T-helper 1 cell treated with Interleukin-12 subunit alpha and Interleukin-12 subunit beta and Interleukin-4 antibody, amounts not matched to agents 30 ng/mL and 1 ng/mL, for 36 hours (primary cell): ENCODE measurements at regions not wholly inside any gene's neighbourhood (a gene's known extent, or its start where the extent isn't known, plus 50 kb on each side); places are given as distances from the start of the nearest gene placed in this dataset.
"Not testable (repeated sequence)": the region's sequence is repeated elsewhere in the genome, so short reads cannot be mapped to it uniquely, and the experiment has no call there.

Experiments used
- intact Hi-C: fragments of 100-400 bp; cut with micrococcal nuclease; formaldehyde crosslinking; loops from one replicate; pipeline ENCODE4 v1.15.1; 2024

DNA sequence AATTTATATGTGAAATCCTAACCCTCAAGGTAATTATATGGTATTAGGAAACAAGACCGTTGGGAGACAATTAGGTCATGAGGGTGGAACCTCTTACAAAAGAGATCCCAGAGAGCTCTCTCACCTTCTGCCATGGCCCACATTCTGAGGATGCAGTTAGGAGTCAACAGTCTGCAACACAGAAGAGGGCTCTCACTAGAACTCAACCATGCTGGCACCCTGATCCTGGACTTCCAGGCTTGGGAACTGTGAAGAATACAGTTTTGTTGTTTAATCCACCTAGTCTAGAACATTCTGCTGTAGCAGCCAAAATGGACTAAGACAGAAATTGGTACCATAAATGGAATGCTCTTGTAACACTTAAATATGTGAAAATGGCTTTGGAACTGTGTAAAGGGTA, 278.8 kb upstream of the GALNTL6 start:
- intact Hi-C loops = no loop called here

DNA sequence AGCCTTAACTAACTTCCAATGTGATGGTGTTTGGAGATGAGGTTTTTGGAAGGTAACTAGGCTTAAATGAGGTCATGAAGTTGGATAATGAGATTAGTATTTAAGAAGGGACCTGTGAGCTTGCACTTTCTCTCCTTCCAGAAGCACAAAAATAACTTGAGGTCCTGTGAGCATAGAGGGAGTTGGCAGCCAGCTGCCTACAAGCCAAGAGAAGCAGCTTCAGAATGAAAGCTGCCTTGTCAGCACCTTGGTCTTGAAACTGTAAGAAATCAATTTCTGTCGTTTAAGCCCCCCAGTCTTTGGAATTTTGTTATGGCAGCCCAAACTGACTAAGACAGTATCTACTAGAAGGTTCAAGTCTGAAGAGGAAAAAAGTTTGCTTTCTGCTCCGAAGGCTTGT, 280.2 kb upstream of the GALNTL6 start:
- intact Hi-C loops = no loop called here

- intact Hi-C loops = no loop called here
Measured at GRCh38 chr4:171524903-171525302, 288.3 kb upstream of the GALNTL6 start.

GRCh38 chr4:171521726-171522125, 291.5 kb upstream of the GALNTL6 start:
- intact Hi-C loops = no loop called here

GRCh38 chr4:171519457-171519856, 293.7 kb upstream of the GALNTL6 start:
- intact Hi-C loops = no loop called here

GRCh38 chr4:171517883-171518282, 295.3 kb upstream of the GALNTL6 start:
- intact Hi-C loops = no loop called here

GRCh38 chr4:171516694-171517093, 296.5 kb upstream of the GALNTL6 start:
- intact Hi-C loops = no loop called here

DNA sequence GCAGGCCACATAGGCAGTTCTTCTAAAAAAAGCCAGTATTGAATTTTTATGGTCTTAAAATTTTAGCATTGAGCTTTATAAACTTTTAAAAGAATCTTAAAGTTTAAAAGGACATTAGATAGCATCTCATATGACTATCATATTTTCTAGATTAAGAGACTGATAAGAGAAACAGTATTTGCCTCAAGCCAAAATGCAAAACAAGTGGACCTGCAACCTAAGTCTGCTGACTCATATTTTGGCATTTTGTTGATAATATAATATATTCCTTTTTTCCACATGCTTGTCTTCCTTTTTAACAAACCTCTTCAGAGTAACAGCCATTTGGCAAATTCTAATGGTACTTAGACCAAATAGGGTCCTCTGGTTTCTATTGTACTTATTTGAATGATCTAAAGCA, 328.5 kb upstream of the GALNTL6 start:
- intact Hi-C loops = no loop called here

DNA sequence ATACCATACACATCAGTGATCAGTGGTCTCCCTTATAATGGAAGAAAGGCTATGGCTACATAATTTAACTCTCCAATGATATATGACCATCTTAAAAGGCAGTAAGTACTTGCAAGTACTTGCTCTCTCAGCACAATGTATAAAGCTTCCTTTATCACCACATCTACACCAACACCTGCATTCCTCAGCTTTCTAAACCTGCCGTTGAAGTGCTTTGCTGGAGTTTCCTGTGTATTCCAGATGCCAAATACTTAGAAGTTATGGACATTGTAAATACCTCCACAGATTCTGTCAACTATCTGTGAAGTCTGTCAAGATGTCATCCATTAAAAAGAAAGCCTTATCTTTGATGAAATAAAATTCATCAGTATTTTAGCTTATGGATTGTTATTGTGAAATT, 335.0 kb upstream of the GALNTL6 start:
- intact Hi-C loops = no loop called here

DNA sequence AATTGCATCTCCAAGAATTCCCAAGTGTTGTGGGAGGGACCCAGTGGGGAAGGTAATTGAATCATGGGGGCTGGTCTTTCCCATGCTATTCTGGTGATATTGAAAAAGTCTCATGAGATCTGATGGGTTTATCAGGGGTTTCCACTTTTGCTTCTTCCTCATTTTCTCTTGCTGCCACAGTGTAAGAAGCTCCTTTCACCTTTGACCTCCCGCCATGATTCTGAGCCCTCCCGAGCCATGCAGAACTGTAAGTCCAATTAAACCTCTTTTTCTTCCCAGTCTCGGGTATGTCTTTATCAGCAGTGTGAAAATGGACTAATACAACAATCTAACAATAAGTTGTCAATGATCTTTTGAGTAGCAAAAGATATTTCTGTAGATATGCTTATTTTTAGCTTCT, 338.1 kb upstream of the GALNTL6 start:
- intact Hi-C loops = not testable (repeated sequence)

- intact Hi-C loops = no loop called here
Measured at GRCh38 chr4:171473155-171473554, 340.0 kb upstream of the GALNTL6 start.

DNA sequence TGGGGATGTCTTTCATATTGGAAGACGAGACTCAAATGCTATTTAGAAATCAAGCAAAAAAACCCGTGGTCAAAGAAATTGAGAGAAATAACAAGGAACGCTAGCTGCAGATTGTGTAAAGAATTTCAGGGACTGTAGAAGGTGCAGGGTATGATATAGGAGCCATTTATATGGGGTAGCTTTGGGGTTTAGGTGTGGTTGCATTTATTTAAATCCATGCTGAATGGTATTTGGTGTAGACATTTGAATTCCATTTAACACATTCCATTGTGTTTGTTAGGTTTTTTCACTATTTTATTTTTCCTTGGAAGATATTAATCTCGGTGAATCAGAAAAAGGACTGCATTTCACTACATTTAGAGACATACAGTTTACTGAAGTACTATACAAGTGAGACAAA, 341.0 kb upstream of the GALNTL6 start:
- intact Hi-C loops = no loop called here

DNA sequence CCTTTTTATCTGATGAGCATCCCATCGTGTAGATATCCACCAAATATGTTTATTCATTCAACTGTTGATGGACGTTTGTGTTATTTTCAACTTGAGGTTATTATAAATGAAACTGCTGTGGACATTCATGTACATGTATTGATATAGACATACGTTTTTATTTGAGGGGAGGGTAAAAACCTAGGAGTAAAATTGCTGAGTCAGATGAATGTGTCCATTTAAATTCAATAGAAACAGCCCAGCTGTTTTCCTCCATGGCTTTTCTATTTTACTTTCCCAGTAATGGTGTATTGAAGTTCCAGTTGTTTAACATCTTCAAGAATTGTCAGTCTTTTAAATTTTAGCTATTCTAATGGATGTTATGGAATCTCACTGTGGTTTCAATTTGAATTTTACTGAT, 348.7 kb upstream of the GALNTL6 start:
- intact Hi-C loops = no loop called here

GRCh38 chr4:171461191-171461590, 352.0 kb upstream of the GALNTL6 start:
- intact Hi-C loops = no loop called here

- intact Hi-C loops = no loop called here
Measured at GRCh38 chr4:171448919-171449481, 364.2 kb upstream of the GALNTL6 start.

DNA sequence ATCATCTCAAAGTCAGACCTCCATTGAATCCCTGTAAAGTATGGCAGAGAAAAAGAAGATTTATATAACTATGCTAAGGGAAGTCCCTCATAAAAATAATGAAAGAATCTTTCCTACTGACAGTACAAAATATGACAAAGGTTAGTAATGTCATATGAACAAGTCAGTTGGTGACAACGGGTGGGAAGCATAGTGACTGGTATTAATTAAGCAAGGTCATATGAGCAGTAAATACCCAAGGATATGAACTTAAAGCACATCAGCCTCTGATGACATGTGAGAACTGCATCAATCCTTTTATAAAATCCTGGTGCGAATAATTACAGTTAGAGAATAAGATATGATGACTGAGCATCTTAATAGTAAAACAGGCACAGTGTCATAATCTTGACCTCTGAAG, 364.8 kb upstream of the GALNTL6 start:
- intact Hi-C loops = no loop called here

GRCh38 chr4:171441300-171441941, 371.8 kb upstream of the GALNTL6 start:
- intact Hi-C loops = no loop called here

- intact Hi-C loops = no loop called here
Measured at GRCh38 chr4:171433674-171434073, 379.5 kb upstream of the GALNTL6 start.

- intact Hi-C loops = no loop called here
Measured at GRCh38 chr4:171432536-171432935, 380.7 kb upstream of the GALNTL6 start.

- intact Hi-C loops = no loop called here
Measured at GRCh38 chr4:171430495-171430894, 382.7 kb upstream of the GALNTL6 start.

GRCh38 chr4:171397175-171397574, 416.0 kb upstream of the GALNTL6 start:
- intact Hi-C loops = no loop called here

GRCh38 chr4:171390626-171391025, 422.6 kb upstream of the GALNTL6 start:
- intact Hi-C loops = no loop called here

DNA sequence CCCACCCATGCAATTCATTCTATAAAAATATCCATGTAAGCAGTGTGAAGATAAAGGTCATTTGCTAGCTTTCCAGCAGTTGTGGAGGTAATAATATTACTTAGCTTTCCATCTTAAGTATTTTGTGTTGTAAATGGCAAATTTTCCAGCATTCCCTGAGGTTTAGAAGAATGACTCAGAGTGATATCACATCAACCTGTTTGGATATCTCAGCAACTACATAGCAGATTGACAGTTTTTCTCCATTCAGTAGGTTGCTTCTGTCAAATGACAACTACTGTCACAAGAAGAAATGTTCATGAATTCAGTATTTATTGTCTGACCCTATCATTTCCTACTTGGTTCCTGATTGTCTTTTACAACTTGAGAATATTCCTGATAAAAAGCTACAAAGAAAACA, 434.9 kb upstream of the GALNTL6 start:
- intact Hi-C loops = no loop called here

GRCh38 chr4:171376724-171377123, 436.5 kb upstream of the GALNTL6 start:
- intact Hi-C loops = no loop called here
